Renal cortex interstitium (tissue), 11 donors: ENCODE measurements at regions not wholly inside any gene's neighbourhood (a gene's known extent, or its start where the extent isn't known, plus 50 kb on each side); places are given as distances from the start of the nearest gene placed in this dataset.

ENCODE experiments used
- DNase-seq, 11 donors: peaks; one replicate each; pipeline ENCODE4 v3.0.0-alpha.2; 2013; ENCODE audit warnings: low read depth in 9 of 11, low spot score in 4 of 11; ENCODE audit errors: extremely low read depth in 1 of 11

DNA sequence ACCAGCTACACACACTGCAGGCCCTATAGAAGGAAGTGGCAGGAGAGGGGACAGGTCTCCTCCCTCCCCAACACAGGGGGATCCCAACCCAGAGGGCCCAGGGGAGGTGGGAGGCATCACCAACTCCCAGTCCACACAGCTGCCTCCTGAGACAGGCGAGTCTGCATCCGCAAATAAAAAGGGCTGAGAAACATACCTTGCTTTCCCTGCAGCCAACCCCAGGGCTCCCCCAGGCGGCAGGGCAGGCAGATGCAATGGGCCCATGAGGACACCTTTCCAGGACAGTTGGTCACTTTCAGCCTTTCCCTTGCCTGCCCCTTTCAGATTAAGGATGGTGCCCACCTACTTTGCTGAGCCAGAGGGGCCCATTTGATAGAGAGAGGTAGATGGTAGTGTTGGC, 180.0 kb downstream of the BRD1 start:
- DNase-seq = no peak

DNA sequence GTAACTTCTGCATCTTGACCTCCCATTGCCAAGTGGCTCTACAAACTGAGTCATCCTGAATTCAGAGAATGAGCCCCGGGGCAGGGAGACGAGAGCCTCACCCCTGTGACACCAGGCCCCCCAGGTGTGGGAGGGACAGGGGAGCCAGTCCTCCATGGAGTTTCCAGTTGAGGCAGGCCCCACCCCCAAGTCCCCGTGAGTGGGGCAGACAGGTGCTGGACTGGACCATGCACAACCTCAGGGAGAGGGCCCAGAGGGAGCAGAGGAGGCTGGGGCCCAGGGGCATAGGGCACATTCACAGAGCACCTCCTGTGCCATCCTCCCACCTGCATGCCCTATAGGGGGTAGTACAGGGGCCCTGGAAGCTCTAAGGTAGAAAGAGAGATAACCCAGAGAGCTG, 180.8 kb downstream of the BRD1 start:
- no peak for DNase-seq

DNA sequence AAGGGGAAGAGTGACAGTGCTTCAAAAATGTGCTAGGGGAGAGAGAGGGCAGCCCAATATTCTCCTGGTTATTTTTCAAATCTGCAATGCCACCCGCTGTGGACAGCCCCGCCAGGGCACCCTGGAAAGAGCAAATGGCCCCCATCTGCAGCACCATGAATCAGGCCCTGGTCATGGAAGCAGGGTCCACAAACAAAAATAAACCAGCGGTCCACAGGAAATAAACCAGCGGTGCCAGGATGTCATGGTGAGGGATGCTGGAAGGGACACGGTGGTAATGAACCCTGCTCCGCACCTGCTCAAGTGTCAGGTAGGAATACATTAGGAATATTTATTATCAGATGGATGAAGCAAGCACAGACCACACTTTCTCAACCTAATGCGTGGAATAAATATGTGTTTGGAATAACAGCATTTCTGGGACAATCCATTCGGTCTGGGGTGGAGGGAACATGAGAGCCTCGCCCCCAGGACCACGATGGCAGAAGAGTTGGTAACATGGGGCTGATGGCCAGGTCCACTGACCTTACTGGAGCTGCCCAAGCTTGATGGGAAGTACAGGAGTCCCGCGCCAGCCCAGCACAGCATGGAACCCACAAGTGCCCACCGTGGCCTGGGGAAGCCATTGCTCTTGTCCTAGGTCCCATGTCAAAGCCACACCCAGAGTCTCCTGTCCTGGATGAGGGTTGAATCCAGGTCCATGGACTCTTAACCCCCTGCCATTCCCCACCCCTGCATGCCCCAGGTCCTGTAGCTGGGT, 181.7 kb downstream of the BRD1 start:
- no peak for DNase-seq

DNA sequence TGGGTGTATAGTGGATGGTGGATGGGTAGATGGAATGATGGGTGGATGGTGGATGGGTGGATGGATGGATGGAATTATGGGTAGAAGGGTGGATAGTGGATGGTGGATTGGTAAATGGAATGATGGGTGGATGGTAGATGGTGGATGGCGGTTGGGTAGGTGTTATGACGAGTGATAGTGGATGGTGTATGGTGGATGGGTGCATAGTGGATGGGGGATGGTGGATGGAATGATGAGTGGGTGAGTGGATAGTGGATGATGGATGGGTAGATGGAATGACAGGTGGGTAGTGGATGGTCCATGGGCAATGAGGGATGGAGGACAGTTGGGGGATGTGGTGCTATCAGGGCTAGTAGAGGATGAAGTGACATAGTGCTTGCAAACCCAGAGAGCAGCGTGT, 182.4 kb downstream of the BRD1 start:
- DNase-seq = no peak

DNA sequence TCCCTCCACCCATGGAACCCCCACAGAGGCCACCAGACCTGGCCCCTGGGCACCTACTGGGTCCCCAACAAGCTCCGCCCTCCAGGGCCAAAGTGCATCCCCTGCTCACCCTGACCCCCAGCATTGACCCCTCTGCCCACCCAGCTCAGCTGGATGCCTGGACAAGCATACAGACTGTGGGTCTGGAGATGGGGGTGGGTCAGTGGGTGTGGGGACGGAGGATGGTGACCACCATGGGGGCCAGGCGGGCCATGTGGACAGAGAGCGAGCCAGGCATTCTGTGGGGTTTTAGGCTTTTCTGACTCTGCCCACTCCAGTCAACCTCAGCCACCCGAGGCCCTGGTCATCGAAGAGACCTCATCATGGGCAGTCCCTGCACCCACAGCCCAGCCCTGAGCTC, 183.7 kb downstream of the BRD1 start:
- DNase-seq = no peak

DNA sequence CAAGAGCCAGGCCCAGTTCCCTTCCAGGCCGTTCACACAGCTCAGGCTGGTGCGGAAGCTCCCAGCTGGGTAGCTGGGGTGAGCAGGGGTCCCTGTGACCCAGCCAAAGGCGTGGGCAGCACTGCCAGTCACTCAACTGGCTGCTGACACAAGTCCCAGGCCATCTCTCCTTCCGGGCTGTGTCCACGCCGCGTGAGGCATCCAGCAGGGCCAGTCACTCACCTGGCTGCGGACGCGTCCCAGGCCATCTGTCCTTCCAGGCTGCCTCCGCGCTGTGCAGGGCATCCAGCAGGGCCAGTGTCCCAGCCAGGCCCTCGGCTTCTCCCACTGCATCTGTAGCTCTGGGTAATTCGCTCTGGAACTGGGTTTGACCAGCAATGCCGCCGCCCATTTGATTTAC, 184.2 kb downstream of the BRD1 start:
- DNase-seq = no peak

DNA sequence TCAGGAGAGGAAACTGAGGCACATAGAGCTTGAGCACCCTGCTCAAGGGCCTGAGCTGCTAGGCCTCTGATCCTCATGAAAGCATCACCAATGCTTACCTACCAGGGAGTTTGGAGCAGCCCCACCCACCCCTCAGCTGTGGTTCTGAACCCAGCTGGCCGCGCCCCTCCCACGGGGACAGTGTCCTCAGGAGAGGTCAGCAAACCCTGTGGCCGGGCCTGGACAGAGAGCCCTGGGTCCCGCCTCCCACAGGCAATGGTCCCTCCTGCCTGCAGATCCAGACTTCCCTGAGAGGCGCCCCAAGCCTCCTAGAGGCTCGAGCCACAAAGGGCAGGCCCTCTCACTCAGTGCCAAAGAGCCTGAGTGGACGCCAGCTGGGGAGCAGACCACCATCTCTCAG, 184.9 kb downstream of the BRD1 start:
- DNase-seq = no peak

DNA sequence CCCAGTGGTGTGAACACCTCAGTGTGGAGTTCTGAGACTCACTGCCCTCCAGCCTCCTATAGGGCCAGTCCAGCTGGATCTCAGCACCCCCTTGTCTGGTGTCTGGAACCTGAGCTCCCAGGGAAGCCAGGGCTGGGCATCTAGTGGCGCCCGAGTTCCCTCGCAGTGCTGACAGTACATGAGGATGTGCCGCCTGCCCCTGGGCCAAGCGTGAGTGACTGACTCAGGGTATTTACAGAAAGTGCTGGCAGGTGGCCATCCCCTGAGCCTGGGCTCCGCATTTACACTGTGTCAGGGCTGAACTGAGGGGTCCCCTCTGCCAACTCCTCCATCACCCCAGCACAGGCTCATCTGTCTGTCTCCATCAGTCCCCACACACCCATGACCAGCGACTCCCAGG, 185.3 kb downstream of the BRD1 start:
- no peak for DNase-seq

DNA sequence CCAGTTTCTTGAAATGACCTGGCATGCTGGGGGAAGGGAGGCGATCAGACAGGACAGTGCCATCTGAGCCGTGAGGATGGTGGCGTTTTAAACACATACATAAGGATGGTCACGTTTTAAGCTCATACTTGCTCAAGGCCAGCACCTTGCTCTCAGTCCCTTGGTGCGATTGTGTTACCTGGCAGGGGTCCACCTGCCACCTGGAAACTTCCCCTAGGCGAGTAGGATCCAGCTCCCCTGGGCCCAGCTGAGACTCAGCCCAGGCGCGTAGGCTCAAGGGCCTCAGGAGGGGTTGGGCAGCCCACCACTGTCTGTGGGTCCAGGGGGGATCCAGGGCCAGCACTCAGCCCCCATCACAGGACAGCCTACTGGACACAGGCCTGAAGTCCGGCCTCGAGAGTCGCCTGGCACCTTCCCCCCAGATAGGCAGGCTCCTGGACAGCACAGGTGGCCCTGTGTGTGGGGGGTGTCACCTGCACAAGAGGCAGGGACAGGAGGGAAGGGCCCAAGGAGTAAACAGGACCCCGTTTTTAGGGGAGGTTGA, 185.8 kb downstream of the BRD1 start:
- no peak for DNase-seq

DNA sequence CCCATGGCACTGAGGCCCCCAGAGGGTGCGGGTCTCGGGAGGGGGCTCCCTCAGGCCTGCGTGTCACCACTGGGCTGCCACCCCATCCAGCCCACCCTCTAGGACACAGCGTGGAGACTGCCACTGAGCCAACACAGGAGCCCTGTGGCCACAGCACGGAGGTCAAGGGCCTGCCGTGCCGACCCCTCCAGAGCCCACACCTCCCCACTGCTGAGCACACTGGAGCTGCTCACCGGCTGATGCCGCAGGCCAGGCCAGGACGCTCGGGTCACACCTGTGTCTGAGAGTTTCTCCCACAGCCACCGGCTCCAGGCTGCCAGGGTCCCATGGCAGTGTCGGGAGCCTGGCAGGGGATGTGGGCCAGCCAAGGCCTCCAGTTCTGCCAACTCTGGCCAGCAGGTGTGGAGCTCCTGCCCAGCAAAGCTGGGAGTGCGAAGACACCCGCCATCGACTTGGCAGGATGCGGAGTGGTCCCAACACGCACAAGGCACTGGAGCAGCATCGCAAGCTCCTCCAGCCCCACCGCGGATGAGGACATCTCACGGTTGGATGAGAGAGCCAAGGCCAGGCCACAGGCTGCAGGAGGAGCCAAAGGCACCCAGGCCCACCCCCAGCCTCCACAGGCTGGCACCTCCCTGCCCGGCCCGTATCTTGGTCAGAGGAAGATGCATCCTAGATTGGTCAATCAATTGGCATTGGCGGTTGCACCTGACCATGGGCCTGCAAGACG, 187.1 kb downstream of the BRD1 start:
- DNase-seq = no peak

DNA sequence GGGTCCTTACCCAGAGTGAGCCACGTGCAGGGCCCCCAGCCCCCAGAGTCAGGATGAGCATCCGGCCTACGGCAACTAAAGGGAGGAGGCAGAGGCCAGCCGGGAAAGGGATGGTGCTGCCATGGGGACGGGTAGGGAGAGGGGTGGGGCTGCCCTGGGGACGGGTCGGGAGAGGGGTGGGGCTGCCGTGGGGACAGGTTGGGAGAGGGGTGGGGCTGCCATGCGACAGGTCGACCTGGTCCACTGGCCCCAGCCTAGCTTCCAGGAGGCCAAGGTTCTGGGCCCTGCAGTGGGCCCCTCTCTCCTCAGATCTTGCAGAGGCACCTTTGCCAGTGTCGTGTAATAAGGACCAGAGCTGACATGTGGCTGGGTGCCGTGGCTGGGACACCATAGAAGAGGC, 187.7 kb downstream of the BRD1 start:
- DNase-seq = no peak

DNA sequence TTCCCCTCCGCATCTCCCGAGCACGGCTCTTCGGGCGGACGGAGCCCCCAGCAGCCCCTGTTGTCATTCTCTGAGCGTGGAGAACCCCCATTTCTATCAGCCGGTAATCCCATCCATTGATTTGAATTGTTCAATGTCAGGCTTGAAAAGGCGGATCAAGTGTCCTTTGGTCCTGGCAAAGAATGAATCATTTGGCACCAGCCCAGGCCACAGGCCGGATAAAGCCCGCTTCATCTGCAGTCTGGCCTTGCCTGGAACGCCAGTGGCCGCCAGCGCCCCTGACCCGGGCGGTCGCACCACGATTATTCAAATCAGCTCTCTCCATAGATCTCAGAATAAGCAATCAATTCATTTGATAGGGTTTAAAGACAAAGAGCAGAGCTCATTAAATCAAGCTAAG, 188.9 kb downstream of the BRD1 start:
- DNase-seq = no peak

DNA sequence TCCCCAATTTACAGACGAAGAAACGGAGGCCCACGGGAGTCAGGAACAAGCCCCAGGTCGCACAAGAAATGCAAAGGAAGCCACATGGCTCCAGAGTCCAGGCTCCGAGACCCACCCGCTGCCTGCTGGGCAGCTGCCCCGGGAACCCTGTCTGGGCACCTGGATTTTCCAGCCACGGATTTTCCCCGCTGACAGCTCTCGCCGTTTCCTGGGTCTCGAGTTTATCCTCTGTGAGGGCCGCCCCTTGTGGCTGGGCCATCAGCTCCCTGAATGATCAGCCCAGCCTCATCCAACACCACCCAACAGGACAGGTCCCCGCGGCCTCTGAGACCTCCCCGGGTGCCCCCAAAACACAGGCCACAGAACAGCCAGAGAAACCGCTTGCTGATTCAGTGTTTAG, 189.7 kb downstream of the BRD1 start:
- no peak for DNase-seq

DNA sequence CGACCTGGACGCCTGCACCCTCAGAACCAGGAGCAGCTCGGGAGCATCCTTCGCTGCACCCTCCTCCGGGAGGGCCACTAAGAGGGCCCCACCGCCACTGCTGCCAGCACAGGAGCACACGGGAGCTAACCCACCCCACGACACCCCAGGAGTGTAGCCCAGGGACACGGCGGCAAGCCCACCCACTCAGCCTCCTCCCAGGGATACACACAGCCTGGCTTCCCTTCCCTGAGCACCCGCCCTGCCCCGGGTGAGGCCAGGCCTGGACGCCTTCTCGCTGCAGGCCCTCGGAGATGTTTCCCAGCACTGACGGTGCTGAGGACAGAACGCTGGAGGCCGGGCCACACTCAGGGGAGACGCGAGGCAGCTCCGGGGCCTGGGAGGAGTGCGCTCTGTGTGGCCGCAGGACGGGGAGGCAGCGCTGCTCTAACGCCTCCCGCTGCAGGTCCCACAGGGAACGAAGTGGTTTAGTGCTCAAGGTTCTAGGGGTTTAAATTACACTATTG, 190.4 kb downstream of the BRD1 start:
- DNase-seq = no peak

DNA sequence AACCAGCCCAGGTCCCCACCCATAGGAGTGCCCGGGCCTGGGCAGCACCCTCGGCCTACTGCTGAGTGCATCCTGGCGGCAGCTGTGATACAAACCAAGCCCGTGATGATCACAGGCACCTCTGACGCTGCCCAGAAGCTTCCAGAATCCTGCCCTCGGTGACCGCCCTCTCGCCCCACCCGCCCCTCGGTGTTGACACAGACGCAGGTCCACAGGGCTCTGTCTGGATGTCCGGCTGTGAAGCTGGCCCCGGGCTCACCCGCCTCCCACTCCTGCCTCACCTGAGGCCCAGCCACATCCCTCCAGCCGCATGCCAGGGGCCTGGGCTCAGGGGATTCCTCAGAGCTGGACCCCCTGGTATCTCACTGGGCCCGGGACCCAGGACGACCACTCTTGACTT, 191.0 kb downstream of the BRD1 start:
- DNase-seq = no peak

DNA sequence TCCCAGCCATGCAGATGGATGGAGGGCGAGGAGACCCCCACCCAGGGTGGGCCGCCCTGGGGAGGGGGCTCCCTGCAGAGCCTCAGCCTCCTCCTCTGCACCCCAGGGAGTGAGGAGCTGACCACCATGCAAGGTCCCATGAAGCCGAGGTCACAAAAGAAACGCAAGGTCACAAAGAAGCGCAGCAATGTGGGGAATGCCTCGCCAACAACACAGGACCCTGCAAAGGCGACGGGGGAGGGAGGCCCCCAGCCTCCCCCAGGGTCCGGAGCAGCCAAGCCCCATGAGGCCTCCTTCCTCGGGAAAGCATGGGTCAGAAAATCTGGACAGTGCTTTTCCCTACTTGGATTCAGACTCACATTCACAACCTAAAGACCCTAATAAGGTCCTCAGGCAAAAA, 191.5 kb downstream of the BRD1 start:
- DNase-seq = no peak

DNA sequence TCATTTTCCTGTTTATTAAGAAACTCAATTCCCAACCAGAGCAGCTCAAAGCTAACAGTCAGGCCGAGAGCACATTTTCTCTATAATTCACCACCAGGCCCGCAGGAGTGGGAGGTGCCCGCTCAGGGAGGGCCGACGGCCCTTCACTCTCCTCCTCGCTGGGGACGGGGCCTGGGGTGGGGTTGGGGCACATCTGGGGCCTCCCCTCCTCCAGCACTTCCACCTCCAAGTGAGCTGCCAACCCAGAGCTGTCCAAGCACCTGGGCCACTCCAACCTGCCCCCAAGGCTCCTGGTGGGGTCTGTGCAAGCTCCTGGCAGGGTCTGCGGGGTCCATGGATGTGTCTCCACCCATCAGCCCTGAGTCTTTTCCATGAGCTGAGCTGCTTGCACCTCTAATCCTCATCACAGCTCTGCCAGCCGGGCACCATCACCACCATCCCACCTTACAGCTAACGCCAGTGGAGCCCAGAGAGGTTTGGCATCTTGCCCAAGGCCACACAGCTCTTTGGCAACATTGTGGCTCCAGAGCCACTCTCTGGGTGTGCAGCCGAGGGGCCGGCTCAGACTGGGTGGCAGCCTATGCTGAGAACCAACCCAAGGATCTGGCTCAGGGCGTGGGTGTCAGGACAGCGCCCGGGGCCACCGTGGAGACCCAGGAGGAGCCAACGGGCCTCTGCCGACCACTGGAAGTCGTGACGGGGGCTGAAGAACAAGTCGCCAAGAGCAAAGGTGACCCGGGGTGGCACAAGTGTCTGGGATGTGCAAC, 193.5 kb downstream of the BRD1 start:
- no peak for DNase-seq

DNA sequence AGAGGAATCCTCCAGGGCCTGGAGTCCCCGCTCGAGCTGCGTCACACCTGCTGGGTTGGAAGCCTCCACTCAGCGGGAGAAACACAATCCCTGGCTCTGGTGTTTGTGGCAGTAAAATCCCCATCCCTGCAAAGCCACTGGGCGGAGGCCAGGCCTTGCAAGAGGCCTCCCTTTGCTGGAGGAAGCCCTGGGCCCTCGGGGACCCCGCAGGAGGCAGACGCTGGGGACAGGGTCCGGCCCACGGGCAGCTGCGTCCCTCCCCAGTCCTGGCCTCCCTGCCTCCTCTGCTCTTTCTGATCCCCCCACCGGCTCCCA, 194.7 kb downstream of the BRD1 start:
- DNase-seq = no peak

DNA sequence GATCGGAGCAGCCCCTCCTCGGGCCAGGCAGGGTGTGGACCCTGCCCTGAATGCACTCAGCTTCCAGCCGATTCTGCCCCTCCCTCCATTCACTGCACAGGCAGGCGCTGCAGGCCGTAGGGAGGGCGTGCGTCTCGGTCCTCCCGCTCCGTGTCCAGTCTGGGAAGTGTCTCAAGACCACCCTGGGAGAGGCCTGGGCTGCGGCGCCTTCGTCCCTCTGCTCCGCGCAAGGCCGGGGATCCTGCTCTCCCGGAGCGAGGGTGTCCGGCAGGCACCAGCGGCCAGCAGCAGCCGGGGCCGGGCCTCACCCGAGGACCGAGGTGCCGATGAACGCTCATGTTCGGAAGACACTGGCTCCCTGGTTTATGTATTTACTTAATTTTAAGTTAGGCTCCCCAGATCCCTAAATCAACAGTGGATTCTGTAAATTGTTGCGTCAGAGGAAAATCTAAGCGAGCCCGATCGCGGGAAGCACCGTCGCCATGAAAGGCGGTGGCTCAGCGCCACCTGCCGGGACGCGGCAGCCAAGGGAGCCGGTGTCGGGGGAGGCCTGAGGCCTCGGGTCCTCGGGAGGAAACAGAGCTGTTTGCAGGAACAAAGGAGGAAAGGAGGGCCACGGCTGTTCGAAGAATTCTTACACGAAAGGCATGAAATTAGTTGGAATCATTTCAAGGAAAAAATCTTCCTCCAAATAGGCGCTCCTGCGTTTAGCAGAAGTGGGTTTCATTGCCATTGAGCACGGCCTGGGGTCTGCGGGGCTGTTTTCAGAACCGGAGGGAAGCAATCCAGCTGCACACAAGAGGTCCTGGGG, 195.3 kb downstream of the BRD1 start:
- peak; percentile 52 to 74 (median 69) for DNase-seq
